Nephron progenitor cell (in vitro differentiated cells): ENCODE measurements at regions not wholly inside any gene's neighbourhood (a gene's known extent, or its start where the extent isn't known, plus 50 kb on each side); places are given as distances from the start of the nearest gene placed in this dataset.

Experiments
- DNase-seq: peaks from one replicate; pipeline ENCODE4 v3.0.0; 2021
- H3K27ac Mint-ChIP-seq: 2 replicates; pipeline ENCODE4 v1.8.0; 2021; ENCODE audit warnings: mild to moderate bottlenecking, moderate library complexity, mixed read lengths
- H3K27me3 Mint-ChIP-seq: 2 replicates; pipeline ENCODE4 v1.8.0; 2021; ENCODE audit warnings: mild to moderate bottlenecking, low read depth, mixed read lengths; ENCODE audit not compliant: poor library complexity
- H3K36me3 Mint-ChIP-seq: 2 replicates; pipeline ENCODE4 v1.8.0; 2021; ENCODE audit warnings: low read depth, mixed read lengths
- H3K4me1 Mint-ChIP-seq: 2 replicates; pipeline ENCODE4 v1.8.0; 2021; ENCODE audit warnings: mixed read lengths
- H3K4me3 Mint-ChIP-seq: 2 replicates; pipeline ENCODE4 v1.8.0; 2021; ENCODE audit warnings: mild to moderate bottlenecking, moderate library complexity, mixed read lengths
- H3K9me3 Mint-ChIP-seq: 2 replicates; pipeline ENCODE4 v1.8.0; 2021; ENCODE audit warnings: mild to moderate bottlenecking, moderate library complexity, mixed read lengths
- TF ChIP-seq, protein P1 (sequence below): fragments of 200-600 bp; sonication (generic); IDR thresholded peaks from 2 replicates; pipeline ENCODE4 v1.5.0; 2021; ENCODE audit warnings: antibody characterized with exemption

DNA sequence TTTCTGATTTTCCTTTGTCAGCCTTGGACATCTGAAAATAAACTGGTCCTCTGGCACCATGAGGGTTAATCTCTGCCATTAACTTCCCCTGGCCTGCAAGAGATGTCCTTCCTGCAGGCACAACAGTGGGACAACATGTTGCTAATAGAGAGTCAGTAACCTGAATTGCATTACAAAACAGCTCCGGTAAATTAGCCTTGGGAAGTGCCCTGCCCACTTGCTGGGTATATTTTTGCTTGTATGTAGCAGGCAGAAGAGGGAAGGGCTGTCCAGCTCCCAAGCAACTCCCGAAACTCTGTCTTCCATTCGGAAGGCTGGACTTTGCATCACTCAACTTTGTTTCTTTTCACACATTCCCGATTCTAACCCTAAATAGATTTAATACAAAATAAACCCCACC, 104.4 kb upstream of the ATP8B1 start:
- no peak for DNase-seq
- Mint-ChIP-seq H3K9me3 (no peaks in the 10 kb centered on the region), H3K27me3 (peaks cover 17% of the 10 kb centered on the region), H3K4me1 (peaks cover 4% of the 10 kb centered on the region), H3K27ac (no peak overlapping the region), H3K36me3 (no peaks in the 10 kb centered on the region), H3K4me3 (no peak overlapping the region)
- TF ChIP-seq, protein P1, sequence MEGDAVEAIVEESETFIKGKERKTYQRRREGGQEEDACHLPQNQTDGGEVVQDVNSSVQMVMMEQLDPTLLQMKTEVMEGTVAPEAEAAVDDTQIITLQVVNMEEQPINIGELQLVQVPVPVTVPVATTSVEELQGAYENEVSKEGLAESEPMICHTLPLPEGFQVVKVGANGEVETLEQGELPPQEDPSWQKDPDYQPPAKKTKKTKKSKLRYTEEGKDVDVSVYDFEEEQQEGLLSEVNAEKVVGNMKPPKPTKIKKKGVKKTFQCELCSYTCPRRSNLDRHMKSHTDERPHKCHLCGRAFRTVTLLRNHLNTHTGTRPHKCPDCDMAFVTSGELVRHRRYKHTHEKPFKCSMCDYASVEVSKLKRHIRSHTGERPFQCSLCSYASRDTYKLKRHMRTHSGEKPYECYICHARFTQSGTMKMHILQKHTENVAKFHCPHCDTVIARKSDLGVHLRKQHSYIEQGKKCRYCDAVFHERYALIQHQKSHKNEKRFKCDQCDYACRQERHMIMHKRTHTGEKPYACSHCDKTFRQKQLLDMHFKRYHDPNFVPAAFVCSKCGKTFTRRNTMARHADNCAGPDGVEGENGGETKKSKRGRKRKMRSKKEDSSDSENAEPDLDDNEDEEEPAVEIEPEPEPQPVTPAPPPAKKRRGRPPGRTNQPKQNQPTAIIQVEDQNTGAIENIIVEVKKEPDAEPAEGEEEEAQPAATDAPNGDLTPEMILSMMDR, result no peak

DNA sequence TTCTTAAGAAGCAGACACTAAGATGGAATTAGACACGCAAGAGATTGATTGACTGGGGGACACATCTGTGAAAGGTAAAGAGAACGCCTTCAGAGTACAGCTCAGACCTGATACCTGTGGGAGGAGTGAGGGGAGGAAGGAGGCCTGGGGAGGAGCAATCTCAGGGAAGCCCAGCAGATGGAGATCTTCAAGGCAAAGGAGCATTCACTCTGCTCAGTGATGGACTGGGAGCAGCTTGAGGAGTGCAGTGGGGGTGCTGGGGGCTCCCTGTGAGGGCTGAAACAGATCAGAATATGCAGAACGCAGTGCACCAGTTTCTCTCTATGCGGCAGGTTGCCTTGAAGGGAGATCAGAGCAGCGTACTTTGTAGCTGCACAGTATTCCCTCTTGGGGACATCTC, 103.7 kb upstream of the ATP8B1 start:
- Mint-ChIP-seq H3K4me3 (no peak overlapping the region), H3K27ac (no peak overlapping the region), H3K9me3 (no peaks in the 10 kb centered on the region), H3K27me3 (peaks cover 20% of the 10 kb centered on the region), H3K4me1 (peaks cover 4% of the 10 kb centered on the region), H3K36me3 (no peaks in the 10 kb centered on the region)
- no peak for DNase-seq
- TF ChIP-seq, protein P1, result no peak

DNA sequence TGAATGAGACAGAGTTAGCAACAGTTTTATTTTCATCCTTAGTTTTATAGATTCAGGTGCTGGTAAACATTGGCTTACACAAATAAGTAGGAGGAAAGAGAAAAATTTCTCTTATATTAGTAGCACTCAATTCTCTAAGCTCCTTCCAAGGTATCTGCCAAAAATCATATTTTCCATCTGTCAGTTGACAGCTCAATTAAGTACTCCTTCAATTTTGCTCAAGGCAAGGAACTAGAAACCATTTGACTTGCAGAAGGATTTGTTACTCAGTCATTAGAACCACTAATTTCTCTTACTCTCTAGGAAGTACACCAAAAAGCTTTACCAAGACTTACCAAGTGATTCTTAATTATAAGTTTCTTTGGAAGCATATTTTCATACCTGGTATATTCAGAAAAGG, 101.4 kb upstream of the ATP8B1 start:
- H3K36me3 Mint-ChIP-seq, result no peaks in the 10 kb centered on the region
- no peak overlapping the region for H3K27ac Mint-ChIP-seq
- H3K4me3 Mint-ChIP-seq, result no peak overlapping the region
- DNase-seq, result no peak
- TF ChIP-seq, protein P1, result no peak
- peaks cover 4% of the 10 kb centered on the region for H3K4me1 Mint-ChIP-seq
- peaks cover 20% of the 10 kb centered on the region for H3K27me3 Mint-ChIP-seq
- H3K9me3 Mint-ChIP-seq, result no peaks in the 10 kb centered on the region

DNA sequence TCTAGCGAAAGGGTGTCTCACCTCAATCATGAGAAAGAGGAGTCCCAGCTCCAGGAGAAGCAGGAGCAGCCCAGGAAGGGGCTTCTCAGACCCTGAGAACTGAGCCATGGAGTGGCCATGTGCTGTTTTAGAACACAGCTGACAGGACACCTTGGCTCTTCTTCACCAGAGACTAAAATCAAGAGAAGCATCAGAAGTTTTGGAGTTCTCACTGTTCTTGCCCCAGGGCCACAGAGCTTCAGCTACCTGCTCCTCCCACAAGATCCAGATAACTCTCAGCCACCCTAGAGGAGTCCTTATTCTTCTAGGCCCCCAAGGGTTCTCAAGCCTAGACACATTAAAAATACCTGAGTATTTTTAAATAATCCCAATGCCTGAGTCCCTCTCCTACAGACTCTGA, 99.6 kb upstream of the ATP8B1 start:
- Mint-ChIP-seq H3K4me3 (no peak overlapping the region), H3K36me3 (no peaks in the 10 kb centered on the region), H3K9me3 (no peaks in the 10 kb centered on the region), H3K4me1 (peaks cover 3% of the 10 kb centered on the region), H3K27ac (no peak overlapping the region), H3K27me3 (peaks cover 20% of the 10 kb centered on the region)
- TF ChIP-seq, protein P1, result no peak
- no peak for DNase-seq

DNA sequence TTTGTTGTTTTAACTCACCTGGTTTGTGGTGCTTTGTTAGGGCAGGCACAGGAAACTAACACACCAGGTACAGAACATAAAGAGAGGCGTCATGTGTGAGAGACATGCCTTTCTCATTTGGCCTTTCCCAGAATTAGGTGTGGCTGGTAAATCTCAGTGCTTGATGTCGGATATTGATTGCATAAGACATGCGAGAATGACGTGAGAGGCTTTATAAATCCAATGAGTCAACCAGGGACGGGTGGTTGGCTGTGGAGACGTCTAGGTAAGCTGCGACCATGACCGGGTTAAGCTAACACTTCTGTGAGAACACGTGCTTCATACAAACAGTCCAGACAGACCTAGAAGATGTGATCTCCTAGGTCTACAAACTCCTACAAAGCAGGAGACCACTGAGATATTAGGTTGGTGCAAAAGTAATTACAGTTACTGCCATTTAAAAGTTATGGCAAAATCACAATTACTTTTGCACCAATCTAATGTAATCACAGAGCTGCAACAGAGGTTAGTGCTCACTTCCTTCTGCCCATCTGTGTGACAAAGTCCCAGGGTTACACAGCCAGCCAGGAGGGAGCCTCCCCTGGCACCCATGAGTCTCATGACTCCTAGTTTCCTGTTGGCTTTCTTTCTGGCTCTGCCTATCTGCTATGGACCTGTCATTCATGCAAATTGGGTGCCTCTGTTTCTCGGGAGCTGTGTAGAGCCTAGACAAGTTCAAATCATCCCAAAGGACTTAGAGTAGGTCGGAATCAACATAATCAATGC, 98.9 kb upstream of the ATP8B1 start:
- H3K27me3 Mint-ChIP-seq, result peaks cover 19% of the 10 kb centered on the region
- DNase-seq, result no peak
- H3K4me3 Mint-ChIP-seq, result no peak overlapping the region
- no peaks in the 10 kb centered on the region for H3K9me3 Mint-ChIP-seq
- H3K36me3 Mint-ChIP-seq, result no peaks in the 10 kb centered on the region
- TF ChIP-seq, protein P1, result no peak
- no peaks in the 10 kb centered on the region for H3K4me1 Mint-ChIP-seq
- H3K27ac Mint-ChIP-seq, result no peak overlapping the region

DNA sequence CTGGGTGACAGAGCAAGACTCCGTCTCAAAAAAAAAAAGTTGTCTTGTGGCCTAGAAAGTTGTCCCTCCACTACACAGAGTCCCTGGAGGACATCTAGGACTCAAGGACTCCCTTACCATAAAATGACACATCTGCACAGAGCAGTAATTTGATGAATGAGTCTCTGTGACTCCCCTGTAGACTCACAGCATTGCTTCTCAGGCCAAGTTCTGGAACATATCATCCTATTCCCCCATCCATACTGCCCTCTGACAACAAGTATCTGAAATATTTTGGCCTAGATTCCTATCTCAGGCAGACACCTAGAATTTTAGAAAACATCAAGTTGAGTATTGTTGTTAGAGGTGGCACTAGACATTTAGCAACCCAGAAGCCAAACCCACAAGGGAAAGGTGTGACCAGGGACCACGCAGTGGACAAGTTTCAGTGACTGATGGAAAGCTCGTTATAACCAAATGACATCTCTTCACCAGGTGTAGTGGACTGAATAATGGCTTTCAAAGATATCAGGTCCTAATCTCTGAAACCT, 97.9 kb upstream of the ATP8B1 start:
- H3K4me1 Mint-ChIP-seq, result no peaks in the 10 kb centered on the region
- H3K27ac Mint-ChIP-seq, result no peak overlapping the region
- peaks cover 13% of the 10 kb centered on the region for H3K27me3 Mint-ChIP-seq
- no peaks in the 10 kb centered on the region for H3K36me3 Mint-ChIP-seq
- H3K9me3 Mint-ChIP-seq, result no peaks in the 10 kb centered on the region
- DNase-seq, result no peak
- no peak overlapping the region for H3K4me3 Mint-ChIP-seq
- TF ChIP-seq, protein P1, result no peak
